Activated CD4-positive, alpha-beta memory T cell treated with anti-CD3 and anti-CD28 coated beads for 36 hours (primary cell): ENCODE measurements at regions not wholly inside any gene's neighbourhood (a gene's known extent, or its start where the extent isn't known, plus 50 kb on each side); places are given as distances from the start of the nearest gene placed in this dataset.
"Not testable (repeated sequence)": the region's sequence is repeated elsewhere in the genome, so short reads cannot be mapped to it uniquely, and the experiment has no call there.

ENCODE experiments used
- CTCF ChIA-PET: fragments of 350-600 bp; sonication (Branson Sonifier 250); formaldehyde crosslinking; loops from one replicate; lab custom pipeline; 2021; ENCODE audit warnings: antibody characterized with exemption, inconsistent platforms; lab: Charles Lee
- POLR2A ChIA-PET: fragments of 350-600 bp; sonication (Branson Sonifier 250); formaldehyde crosslinking; loops from one replicate; lab custom pipeline; 2021; ENCODE audit warnings: antibody characterized with exemption; lab: Charles Lee
- DNase-seq: peaks from one replicate; pipeline ENCODE4 v3.0.0-alpha.2; 2020
- H3K27ac Mint-ChIP-seq: one replicate; pipeline ENCODE4 v1.8.0; 2021; ENCODE audit warnings: mixed read lengths
- H3K27me3 Mint-ChIP-seq: one replicate; pipeline ENCODE4 v1.8.0; 2021; ENCODE audit warnings: mixed read lengths
- H3K36me3 Mint-ChIP-seq: one replicate; pipeline ENCODE4 v1.8.0; 2021; ENCODE audit warnings: mixed read lengths
- H3K4me1 Mint-ChIP-seq: one replicate; pipeline ENCODE4 v1.8.0; 2021; ENCODE audit warnings: low read depth, mixed read lengths
- H3K4me3 Mint-ChIP-seq: one replicate; pipeline ENCODE4 v1.8.0; 2021; ENCODE audit warnings: mild to moderate bottlenecking, mixed read lengths
- H3K9me3 Mint-ChIP-seq: one replicate; pipeline ENCODE4 v1.8.0; 2021; ENCODE audit warnings: mixed read lengths
- intact Hi-C: fragments of 100-400 bp; cut with micrococcal nuclease; formaldehyde crosslinking; loops from one replicate; pipeline ENCODE4 v1.15.1; 2023

DNA sequence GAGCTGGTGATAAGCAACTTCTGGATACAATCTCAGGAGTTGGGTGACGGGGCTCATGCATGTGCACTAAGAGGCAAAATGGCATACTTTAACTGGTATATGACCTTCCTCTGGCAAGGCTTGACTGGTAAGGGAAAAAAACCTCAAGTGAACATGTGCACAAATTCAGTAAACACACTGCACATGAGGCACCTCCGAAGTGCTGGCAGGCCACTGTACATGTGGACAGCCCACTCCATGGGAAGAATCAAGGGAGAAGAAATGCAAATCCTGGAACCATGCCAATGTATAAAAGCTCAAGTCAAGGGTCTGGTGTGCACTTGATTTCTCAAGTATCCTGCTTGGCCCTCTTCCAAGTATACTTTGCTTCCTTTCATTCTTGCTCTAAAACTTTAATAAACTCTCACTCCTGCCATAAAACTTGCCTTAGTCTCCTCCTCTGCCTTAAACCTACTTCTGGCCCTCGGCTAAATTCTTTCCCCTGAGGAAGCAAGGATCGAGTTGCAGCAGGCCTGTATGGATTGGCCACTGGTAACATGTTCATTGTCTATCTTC, 167.2 kb downstream of the RAMP3 start:
- H3K4me3 Mint-ChIP-seq = no peak overlapping the region
- peaks cover 13% of the 10 kb centered on the region for H3K27me3 Mint-ChIP-seq
- intact Hi-C loops = no loop called here
- no peaks in the 10 kb centered on the region for H3K4me1 Mint-ChIP-seq
- ChIA-PET POLR2A (interaction anchor here (0.6 kb wide), 1 partner anchor 997 kb away, joined by 4 read pairs; no protein-coding TSS in a partner anchor), CTCF (no interaction called here)
- peaks cover 4% of the 10 kb centered on the region for H3K9me3 Mint-ChIP-seq
- no peak for DNase-seq
- no peak overlapping the region for H3K27ac Mint-ChIP-seq
- H3K36me3 Mint-ChIP-seq = no peaks in the 10 kb centered on the region

DNA sequence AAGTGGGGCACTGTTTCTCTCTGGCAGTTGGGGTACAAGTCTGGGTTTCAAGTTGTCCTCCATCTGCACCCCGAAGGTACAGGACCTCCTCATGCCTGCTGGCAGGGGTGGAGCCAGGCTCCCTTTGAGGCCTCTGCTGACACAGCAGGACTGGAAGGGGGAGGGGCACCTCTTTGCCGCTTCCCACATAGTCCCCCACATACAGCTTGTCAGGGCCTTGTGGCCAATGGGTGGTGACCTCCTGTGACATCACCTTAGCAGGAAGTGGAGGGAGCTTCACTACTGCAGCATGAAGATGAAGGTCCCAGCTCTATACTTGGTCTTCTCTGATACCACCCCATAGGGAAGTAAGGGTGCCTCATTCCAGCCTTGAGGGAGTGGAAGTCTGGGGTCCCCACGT, 167.8 kb downstream of the RAMP3 start:
- intact Hi-C loops = no loop called here
- peaks cover 16% of the 10 kb centered on the region for H3K27me3 Mint-ChIP-seq
- no peaks in the 10 kb centered on the region for H3K4me1 Mint-ChIP-seq
- CTCF ChIA-PET = no interaction called here
- no peak for DNase-seq
- POLR2A ChIA-PET = interaction anchor here (0.6 kb wide), 1 partner anchor 996 kb away, joined by 4 read pairs; no protein-coding TSS in a partner anchor
- H3K9me3 Mint-ChIP-seq = peaks cover 3% of the 10 kb centered on the region
- no peaks in the 10 kb centered on the region for H3K36me3 Mint-ChIP-seq
- H3K27ac Mint-ChIP-seq = no peak overlapping the region
- H3K4me3 Mint-ChIP-seq = no peak overlapping the region

DNA sequence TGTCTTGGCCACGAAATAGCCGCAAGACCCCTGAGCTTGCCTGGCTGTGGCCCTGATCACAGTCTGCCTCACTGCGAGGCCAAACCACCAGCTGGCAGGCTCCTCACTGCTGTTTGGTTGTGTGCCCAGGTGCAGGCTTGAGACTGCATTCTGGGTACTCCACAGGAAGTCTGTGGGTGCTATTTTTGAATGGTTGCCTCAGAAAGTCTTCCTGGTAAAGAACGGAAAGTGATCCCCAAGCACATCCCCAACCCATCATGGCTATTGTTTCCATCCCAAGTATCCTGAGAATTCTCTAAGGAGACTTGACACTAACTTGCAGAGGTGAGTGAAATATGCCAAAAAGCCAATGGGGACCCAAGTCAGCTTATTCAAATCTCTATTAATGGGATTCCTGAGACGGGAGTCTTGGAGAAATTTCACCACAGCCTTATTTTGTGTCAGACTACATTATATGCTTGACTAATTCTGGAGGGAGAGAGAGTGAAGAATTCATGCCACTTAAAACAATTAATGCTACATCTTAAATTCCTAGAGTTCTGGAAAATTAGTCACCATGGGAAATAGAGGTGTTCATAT, 170.9 kb downstream of the RAMP3 start:
- intact Hi-C loops = no loop called here
- H3K27ac Mint-ChIP-seq = no peak overlapping the region
- no peak for DNase-seq
- H3K4me1 Mint-ChIP-seq = no peaks in the 10 kb centered on the region
- peaks cover 11% of the 10 kb centered on the region for H3K9me3 Mint-ChIP-seq
- H3K36me3 Mint-ChIP-seq = peaks cover 3% of the 10 kb centered on the region
- no peak overlapping the region for H3K4me3 Mint-ChIP-seq
- ChIA-PET CTCF (no interaction called here), POLR2A (no interaction called here)
- peaks cover 24% of the 10 kb centered on the region for H3K27me3 Mint-ChIP-seq

DNA sequence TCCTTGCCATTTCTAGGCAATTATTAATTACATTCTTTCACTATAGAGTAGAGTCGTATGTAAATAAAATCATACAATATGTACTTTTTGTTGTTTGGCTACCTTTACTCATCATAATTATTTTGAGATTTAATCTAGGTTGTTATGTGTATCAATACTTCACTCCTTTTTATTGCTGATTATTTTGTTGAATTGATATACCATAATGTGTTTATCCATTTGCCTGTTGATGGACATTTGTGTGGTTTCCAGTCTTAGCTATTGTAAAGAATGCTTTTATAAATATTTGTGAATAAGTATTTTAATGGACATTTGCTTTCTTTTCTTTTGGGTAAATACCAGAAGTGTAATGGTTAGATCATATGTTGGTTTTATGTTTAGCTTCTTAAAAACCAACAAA, 174.0 kb downstream of the RAMP3 start:
- Mint-ChIP-seq H3K4me1 (no peaks in the 10 kb centered on the region), H3K9me3 (peaks cover 11% of the 10 kb centered on the region), H3K36me3 (peaks cover 3% of the 10 kb centered on the region), H3K27me3 (peaks cover 44% of the 10 kb centered on the region), H3K4me3 (no peak overlapping the region), H3K27ac (no peak overlapping the region)
- intact Hi-C loops = no loop called here
- DNase-seq = no peak
- POLR2A ChIA-PET = no interaction called here
- CTCF ChIA-PET = no interaction called here

DNA sequence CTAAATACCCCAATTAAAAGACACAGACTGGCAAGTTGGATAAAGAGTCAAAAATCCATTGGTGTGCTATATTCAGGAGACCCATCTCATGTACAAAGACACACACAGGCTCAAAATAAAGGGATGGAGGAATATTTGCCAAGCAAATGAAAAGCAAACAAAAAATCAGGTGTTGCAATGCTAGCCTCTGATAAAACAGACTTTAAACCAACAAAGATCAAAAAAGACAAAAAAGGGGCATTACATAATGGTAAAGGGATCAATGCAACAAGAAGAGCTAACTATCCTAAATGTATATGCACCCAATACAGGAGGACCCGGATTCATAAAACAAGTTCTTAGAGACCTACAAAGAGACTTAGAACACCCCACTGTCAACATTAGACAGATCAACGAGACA, 177.4 kb downstream of the RAMP3 start:
- H3K4me3 Mint-ChIP-seq, H3K36me3 Mint-ChIP-seq, H3K27ac Mint-ChIP-seq, CTCF ChIA-PET, intact Hi-C loops, H3K4me1 Mint-ChIP-seq, POLR2A ChIA-PET, DNase-seq: not testable (repeated sequence)
- peaks cover 11% of the 10 kb centered on the region for H3K9me3 Mint-ChIP-seq
- peaks cover 40% of the 10 kb centered on the region for H3K27me3 Mint-ChIP-seq

DNA sequence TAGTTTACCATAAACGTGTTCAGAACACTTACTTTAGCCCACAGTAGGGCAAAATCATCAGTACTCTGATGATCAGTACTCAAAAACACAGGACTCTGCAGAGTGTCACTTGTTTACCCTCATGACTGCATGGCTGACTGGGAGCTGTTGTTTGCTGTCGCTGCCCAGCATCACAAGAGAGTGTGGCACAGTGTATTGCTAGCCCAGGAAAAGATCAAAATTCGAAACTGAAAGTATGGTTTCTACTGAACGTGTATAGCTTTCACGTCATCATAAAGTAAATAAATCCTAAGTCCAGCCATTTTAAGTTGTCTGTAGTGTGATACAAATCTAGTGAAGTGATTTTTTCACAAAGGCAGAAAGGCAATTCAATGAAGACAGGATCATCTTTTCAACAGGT, 184.6 kb downstream of the RAMP3 start:
- ChIA-PET CTCF (no interaction called here), POLR2A (no interaction called here)
- Mint-ChIP-seq H3K9me3 (no peaks in the 10 kb centered on the region), H3K27ac (no peak overlapping the region), H3K27me3 (peaks cover 18% of the 10 kb centered on the region), H3K4me1 (no peaks in the 10 kb centered on the region), H3K4me3 (no peak overlapping the region), H3K36me3 (no peaks in the 10 kb centered on the region)
- intact Hi-C loops = no loop called here
- no peak for DNase-seq

DNA sequence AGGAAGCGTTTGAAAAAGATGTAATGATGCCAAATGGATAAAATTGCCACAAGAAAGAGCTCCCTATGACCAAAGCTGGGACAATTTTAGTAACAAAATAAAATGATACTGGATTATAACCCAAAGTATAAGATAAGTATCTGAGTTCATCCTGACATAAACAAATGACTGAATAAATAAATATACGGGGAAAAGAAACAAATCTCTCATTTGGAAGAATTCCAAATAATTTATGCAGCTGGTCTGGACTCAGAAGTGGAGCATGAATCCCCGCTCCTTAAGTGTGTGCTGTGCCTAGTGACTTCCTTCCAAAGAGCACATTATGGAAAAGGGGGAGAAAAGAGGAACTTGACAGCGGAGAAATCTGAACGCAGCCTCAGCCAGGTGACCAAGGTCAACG, 186.2 kb downstream of the RAMP3 start:
- Mint-ChIP-seq H3K9me3 (no peaks in the 10 kb centered on the region), H3K27me3 (peaks cover 8% of the 10 kb centered on the region), H3K27ac (no peak overlapping the region), H3K36me3 (no peaks in the 10 kb centered on the region), H3K4me3 (no peak overlapping the region), H3K4me1 (no peaks in the 10 kb centered on the region)
- DNase-seq = no peak
- intact Hi-C loops = no loop called here
- ChIA-PET CTCF (no interaction called here), POLR2A (no interaction called here)

DNA sequence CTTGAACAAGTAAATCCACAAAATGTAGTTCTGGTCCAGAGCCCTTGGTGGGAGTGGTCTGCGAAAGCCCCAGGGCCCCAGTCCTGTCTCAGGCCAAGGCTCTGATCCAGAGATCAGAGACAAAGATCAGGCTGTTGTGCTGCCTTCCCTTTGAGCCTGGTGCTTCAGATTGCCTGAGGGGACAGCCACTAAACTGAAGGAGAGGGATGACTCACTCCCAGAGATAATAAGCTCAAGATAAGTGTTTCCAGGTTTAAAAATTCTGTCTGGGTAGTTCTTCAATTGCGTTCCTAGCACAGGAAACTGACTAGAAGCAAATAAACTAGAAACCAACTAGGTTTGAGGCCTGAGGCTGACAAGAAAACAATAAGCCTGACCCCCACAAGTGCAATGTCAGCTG, 190.2 kb downstream of the RAMP3 start:
- DNase-seq = no peak
- POLR2A ChIA-PET = no interaction called here
- Mint-ChIP-seq H3K27ac (no peak overlapping the region), H3K4me1 (no peaks in the 10 kb centered on the region), H3K9me3 (no peaks in the 10 kb centered on the region), H3K27me3 (peaks cover 9% of the 10 kb centered on the region), H3K4me3 (no peak overlapping the region), H3K36me3 (no peaks in the 10 kb centered on the region)
- intact Hi-C loops = no loop called here
- CTCF ChIA-PET = no interaction called here

DNA sequence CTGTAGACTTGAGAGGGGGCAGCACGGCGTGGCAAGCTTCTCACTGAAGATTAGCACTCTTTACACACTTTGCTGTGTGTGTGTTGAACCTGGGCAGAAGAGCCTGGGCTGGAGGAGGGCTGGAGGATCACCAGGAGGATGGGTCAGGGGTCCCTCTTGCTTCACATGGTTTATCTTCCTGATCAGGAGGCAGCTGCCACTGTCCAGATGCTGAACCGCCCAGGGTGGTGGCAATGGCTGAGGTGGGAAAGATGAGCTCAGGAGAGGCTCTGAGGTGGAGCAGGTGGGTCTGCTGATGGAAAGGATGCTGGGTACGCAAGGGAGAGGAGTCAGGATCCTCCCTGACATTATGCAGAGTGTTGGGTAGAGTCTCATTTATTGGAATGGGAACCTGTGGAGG, 191.5 kb downstream of the RAMP3 start:
- intact Hi-C loops = no loop called here
- no peaks in the 10 kb centered on the region for H3K4me1 Mint-ChIP-seq
- no peak overlapping the region for H3K4me3 Mint-ChIP-seq
- no peak overlapping the region for H3K27ac Mint-ChIP-seq
- peaks cover 10% of the 10 kb centered on the region for H3K27me3 Mint-ChIP-seq
- CTCF ChIA-PET = no interaction called here
- H3K36me3 Mint-ChIP-seq = no peaks in the 10 kb centered on the region
- no peaks in the 10 kb centered on the region for H3K9me3 Mint-ChIP-seq
- POLR2A ChIA-PET = no interaction called here
- no peak for DNase-seq

DNA sequence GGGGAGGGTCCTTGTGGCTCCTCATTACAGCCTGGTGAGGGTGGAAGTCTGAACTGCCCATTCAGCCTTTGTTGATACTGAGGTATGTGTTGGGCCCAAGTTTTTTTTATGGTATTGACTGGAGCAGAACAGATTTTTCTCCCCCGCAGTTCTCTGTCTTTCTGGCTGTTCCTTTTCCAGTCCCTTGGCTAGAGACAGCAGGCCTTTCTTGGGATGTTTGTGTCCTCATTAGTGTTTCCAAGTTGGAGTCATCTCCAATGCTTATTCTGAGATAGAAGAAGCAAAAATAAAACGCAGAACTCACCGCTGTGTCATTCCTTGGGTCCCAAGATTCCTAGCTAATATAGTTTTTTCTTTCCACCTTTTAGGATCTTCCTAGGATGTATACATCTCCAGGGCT, 193.3 kb downstream of the RAMP3 start:
- no peaks in the 10 kb centered on the region for H3K36me3 Mint-ChIP-seq
- H3K4me3 Mint-ChIP-seq = no peak overlapping the region
- peaks cover 13% of the 10 kb centered on the region for H3K27me3 Mint-ChIP-seq
- H3K4me1 Mint-ChIP-seq = no peaks in the 10 kb centered on the region
- H3K9me3 Mint-ChIP-seq = no peaks in the 10 kb centered on the region
- H3K27ac Mint-ChIP-seq = no peak overlapping the region
- no peak for DNase-seq
- intact Hi-C loops = no loop called here
- ChIA-PET POLR2A (no interaction called here), CTCF (no interaction called here)

DNA sequence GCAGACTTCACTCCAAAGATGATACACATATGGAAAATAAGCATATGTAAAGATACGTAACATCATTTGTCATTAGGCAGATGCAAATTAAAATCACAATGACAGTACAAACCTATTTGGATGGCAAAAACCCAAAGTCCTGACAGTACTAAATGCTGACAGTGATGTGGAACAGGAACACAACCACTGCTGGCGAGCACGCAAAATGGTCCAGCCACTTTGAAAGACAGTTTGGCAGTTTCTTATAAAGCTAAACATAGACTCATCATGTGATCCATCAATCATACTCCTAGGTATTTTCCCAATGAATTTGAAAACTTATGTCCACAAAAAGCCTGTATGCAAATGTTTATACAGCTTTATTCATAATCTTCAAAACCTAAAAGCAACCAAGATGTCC, 200.7 kb downstream of the RAMP3 start:
- Mint-ChIP-seq H3K9me3 (peaks cover 8% of the 10 kb centered on the region), H3K4me3 (no peak overlapping the region), H3K36me3 (no peaks in the 10 kb centered on the region), H3K27ac (no peak overlapping the region), H3K4me1 (no peaks in the 10 kb centered on the region), H3K27me3 (peaks cover 12% of the 10 kb centered on the region)
- no peak for DNase-seq
- intact Hi-C loops = no loop called here
- CTCF ChIA-PET = no interaction called here
- POLR2A ChIA-PET = no interaction called here

DNA sequence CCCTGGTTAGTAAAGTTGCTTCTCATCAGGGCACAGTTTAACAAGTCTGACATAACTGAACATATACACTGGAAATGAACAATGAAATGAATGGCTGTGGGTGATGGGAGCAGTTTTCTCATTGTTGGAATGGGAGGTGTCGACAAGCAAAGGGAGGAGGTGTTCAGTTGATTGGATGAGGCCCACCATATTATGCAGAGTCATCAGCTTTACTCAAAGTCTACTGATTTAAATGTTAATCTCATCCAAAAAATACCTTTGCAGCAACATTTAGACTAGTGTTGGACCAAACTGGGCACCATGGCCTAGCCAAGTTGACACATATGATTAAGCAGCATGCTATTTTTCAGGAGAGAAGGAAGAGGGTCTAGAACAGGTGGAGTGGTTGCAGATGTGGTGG, 201.7 kb downstream of the RAMP3 start:
- peaks cover 11% of the 10 kb centered on the region for H3K27me3 Mint-ChIP-seq
- no peak overlapping the region for H3K4me3 Mint-ChIP-seq
- H3K4me1 Mint-ChIP-seq = no peaks in the 10 kb centered on the region
- no peak overlapping the region for H3K27ac Mint-ChIP-seq
- DNase-seq = no peak
- CTCF ChIA-PET = no interaction called here
- peaks cover 8% of the 10 kb centered on the region for H3K9me3 Mint-ChIP-seq
- POLR2A ChIA-PET = no interaction called here
- H3K36me3 Mint-ChIP-seq = no peaks in the 10 kb centered on the region
- intact Hi-C loops = no loop called here

DNA sequence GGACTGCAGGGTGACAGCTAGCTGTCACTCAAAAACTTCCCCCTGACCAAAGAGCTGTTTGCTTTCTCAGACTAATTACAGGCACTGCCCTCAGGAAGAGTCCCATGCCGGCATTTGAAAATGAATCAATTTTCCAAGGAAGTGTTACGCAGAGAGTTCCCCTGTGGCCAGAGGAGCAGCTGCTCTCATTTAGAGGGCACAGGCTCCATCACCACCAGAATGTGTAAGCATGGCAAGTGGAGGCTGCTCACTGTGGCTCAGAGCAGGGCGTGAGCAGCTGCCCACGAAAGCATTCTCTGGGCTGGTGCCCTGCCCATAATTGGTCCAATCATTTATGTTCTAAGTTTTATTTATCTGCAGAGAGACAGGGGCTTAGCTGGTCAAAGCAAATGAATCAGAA, 202.2 kb downstream of the RAMP3 start:
- H3K9me3 Mint-ChIP-seq = peaks cover 8% of the 10 kb centered on the region
- CTCF ChIA-PET = no interaction called here
- no peak overlapping the region for H3K27ac Mint-ChIP-seq
- no peak overlapping the region for H3K4me3 Mint-ChIP-seq
- POLR2A ChIA-PET = no interaction called here
- H3K36me3 Mint-ChIP-seq = no peaks in the 10 kb centered on the region
- no peak for DNase-seq
- no peaks in the 10 kb centered on the region for H3K4me1 Mint-ChIP-seq
- intact Hi-C loops = no loop called here
- H3K27me3 Mint-ChIP-seq = peaks cover 11% of the 10 kb centered on the region
